Hematopoietic multipotent progenitor cell treated with erythropoietin and hydrocortisone succinate and interleukin-3 and kit ligand, for 15 days (in vitro differentiated cells): ENCODE measurements at regions not wholly inside any gene's neighbourhood (a gene's known extent, or its start where the extent isn't known, plus 50 kb on each side); places are given as distances from the start of the nearest gene placed in this dataset.

Experiments
- DNase-seq: peaks from one replicate; pipeline ENCODE4 v3.0.0-alpha.2; 2015; ENCODE audit warnings: low spot score

GRCh38 chr12:91967590-91967989 lies 178.1 kb downstream of the BTG1 start:
- DNase-seq, result no peak

GRCh38 chr12:91965781-91966180 lies 179.9 kb downstream of the BTG1 start:
- no peak for DNase-seq

GRCh38 chr12:91964501-91964900 lies 181.1 kb downstream of the BTG1 start:
- DNase-seq, result no peak

GRCh38 chr12:91959220-91959619 lies 186.4 kb downstream of the BTG1 start:
- DNase-seq, result no peak

GRCh38 chr12:91958816-91959215 lies 186.8 kb downstream of the BTG1 start:
- no peak for DNase-seq

GRCh38 chr12:91954747-91955146 lies 190.9 kb downstream of the BTG1 start:
- no peak for DNase-seq

GRCh38 chr12:91954326-91954725 lies 191.3 kb downstream of the BTG1 start:
- DNase-seq, result no peak

GRCh38 chr12:91952916-91953315 lies 192.7 kb downstream of the BTG1 start:
- DNase-seq, result no peak

- DNase-seq, result no peak
Measured at GRCh38 chr12:91951571-91951970, 194.1 kb downstream of the BTG1 start.

GRCh38 chr12:91948504-91948903 lies 197.1 kb downstream of the BTG1 start:
- DNase-seq, result no peak

- DNase-seq, result no peak
Measured at GRCh38 chr12:91947459-91947858, 198.2 kb downstream of the BTG1 start.

GRCh38 chr12:91944637-91945036 lies 201.0 kb downstream of the BTG1 start:
- no peak for DNase-seq

- DNase-seq, result no peak
Measured at GRCh38 chr12:91940826-91941570, 204.6 kb downstream of the BTG1 start.

- DNase-seq, result no peak
Measured at GRCh38 chr12:91940322-91940721, 205.3 kb downstream of the BTG1 start.

GRCh38 chr12:91937706-91938105 lies 207.9 kb downstream of the BTG1 start:
- DNase-seq, result no peak

GRCh38 chr12:91937009-91937408 lies 208.6 kb downstream of the BTG1 start:
- DNase-seq, result no peak

GRCh38 chr12:91935296-91935695 lies 210.3 kb downstream of the BTG1 start:
- DNase-seq, result no peak

GRCh38 chr12:91931111-91931510 lies 214.5 kb downstream of the BTG1 start:
- DNase-seq, result no peak

GRCh38 chr12:91928501-91928900 lies 217.1 kb downstream of the BTG1 start:
- no peak for DNase-seq

- no peak for DNase-seq
Measured at GRCh38 chr12:91926848-91927247, 218.8 kb downstream of the BTG1 start.

- no peak for DNase-seq
Measured at GRCh38 chr12:91924827-91925226, 220.8 kb downstream of the BTG1 start.

GRCh38 chr12:91923864-91924263 lies 221.8 kb downstream of the BTG1 start:
- no peak for DNase-seq

- DNase-seq, result no peak
Measured at GRCh38 chr12:91922674-91923073, 223.0 kb downstream of the BTG1 start.

GRCh38 chr12:91922139-91922538 lies 223.5 kb downstream of the BTG1 start:
- DNase-seq, result no peak
